ENCODE measurements at regions not wholly inside any gene's neighbourhood (a gene's known extent, or its start where the extent isn't known, plus 50 kb on each side); places are given as distances from the start of the nearest gene placed in this dataset.

DNA sequence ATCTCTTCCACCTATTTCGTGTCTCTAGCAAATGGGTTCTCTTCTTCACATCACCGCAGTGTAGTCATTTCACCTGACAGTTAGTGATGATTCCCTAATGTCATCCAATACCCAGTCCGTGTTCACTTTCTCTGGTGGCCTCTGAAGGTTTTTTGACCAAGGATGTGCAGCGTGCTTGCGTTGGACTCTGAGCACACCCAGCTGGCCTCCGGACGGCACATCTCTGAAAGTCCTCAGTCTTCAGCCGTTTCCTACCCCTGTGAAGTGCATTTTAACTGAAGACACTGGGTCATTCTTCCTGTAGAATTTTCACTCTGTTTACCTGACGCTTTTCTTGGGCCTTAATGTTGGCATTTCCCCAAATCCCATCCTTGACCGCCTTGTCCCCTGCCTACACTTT lies 98.7 kb downstream of the ERMARD start:
- H3K4me3 Mint-ChIP-seq: no peak overlapping the region
- Histone ChIP-seq H3K27me3 (ENCODE audit: insufficient read depth, low read length, poor library complexity, severe bottlenecking) (peaks cover 5% of the 10 kb centered on the region), H3K4me1 (ENCODE audit: insufficient read depth, low read length) (no peaks in the 10 kb centered on the region), H3K27ac (ENCODE audit: low read depth, low read length) (no peak overlapping the region), H3K36me3 (ENCODE audit: insufficient read depth, low read length) (no peaks in the 10 kb centered on the region), H3K4me3 (ENCODE audit: low read length) (no peak overlapping the region), H3K9me3 (ENCODE audit: low read length) (no peaks in the 10 kb centered on the region)
- no peaks in the 10 kb centered on the region for H3K36me3 Mint-ChIP-seq
- ChIA-PET CTCF (no interaction called here), POLR2A (no interaction called here)
- H3K9me3 Mint-ChIP-seq: no peaks in the 10 kb centered on the region
- H3K27me3 Mint-ChIP-seq: peaks cover 1 to 21% of the 10 kb centered on the region in 2 donors
- no peak overlapping the region for H3K27ac Mint-ChIP-seq
- H3K4me1 Mint-ChIP-seq: peaks cover 0 to 1% (median 0%) of the 10 kb centered on the region in 3 donors
- no peak for DNase-seq

DNA sequence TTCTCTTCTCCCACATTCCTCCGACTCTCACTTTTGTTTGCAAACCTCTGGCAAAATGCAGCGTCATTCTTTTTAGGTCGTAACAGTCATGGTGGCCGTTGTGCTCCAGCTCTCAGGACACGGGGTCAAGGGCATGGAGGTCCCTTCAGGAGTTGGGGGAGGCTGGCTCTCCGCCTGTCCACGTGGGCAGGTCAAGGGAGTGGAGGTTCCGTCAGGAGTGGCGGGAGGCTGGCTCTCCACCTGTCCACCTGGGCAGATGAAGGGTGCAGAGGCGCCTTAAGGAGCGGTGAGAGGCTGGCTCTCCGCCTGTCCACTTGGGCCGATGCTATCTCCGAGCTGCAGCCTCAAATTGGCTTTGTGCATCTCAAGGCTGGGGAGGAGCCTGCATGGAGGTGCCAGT lies 98.0 kb downstream of the ERMARD start:
- H3K4me1 Mint-ChIP-seq: peaks cover 0 to 1% (median 0%) of the 10 kb centered on the region in 3 donors
- no peak overlapping the region for H3K4me3 Mint-ChIP-seq
- POLR2A ChIA-PET: no interaction called here
- Histone ChIP-seq H3K36me3 (ENCODE audit: insufficient read depth, low read length) (no peaks in the 10 kb centered on the region), H3K27me3 (ENCODE audit: insufficient read depth, low read length, poor library complexity, severe bottlenecking) (peaks cover 5% of the 10 kb centered on the region), H3K27ac (ENCODE audit: low read depth, low read length) (no peak overlapping the region), H3K9me3 (ENCODE audit: low read length) (no peaks in the 10 kb centered on the region), H3K4me1 (ENCODE audit: insufficient read depth, low read length) (no peaks in the 10 kb centered on the region), H3K4me3 (ENCODE audit: low read length) (no peak overlapping the region)
- H3K27me3 Mint-ChIP-seq: peaks cover 1 to 24% of the 10 kb centered on the region in 2 donors
- H3K36me3 Mint-ChIP-seq: no peaks in the 10 kb centered on the region
- H3K27ac Mint-ChIP-seq: peak overlapping the region in 1 of 8 donors; percentile 29
- no peaks in the 10 kb centered on the region for H3K9me3 Mint-ChIP-seq
- DNase-seq: no peak
- CTCF ChIA-PET: interaction anchor here (1.4 kb wide), 1 partner anchor 18 kb away, joined by 3 read pairs; no protein-coding TSS in a partner anchor

DNA sequence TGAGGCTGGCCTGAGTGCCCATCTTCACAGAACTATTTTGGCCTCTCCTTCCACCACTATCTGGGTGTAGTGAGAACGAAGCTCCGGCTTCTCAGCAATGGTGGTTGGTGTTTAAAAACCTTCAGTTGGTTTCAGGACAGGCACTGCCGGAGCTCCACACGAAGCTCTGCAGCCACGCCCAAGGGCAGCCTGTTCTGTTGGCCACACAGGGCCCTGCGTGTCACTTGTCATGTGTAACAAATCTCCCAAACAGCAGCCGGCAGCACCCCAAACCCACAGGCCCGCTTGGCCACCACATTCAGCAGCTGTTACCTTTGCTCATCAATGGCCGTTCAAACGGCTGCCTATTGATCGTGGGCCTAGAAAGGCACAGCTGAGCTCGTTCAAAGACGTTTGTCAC lies 97.5 kb downstream of the ERMARD start:
- Mint-ChIP-seq H3K36me3 (no peaks in the 10 kb centered on the region), H3K27me3 (peaks cover 2 to 26% of the 10 kb centered on the region in 2 donors), H3K27ac (no peak overlapping the region), H3K4me3 (no peak overlapping the region), H3K4me1 (peaks cover 0 to 1% (median 0%) of the 10 kb centered on the region in 3 donors), H3K9me3 (no peaks in the 10 kb centered on the region)
- POLR2A ChIA-PET: no interaction called here
- no peaks in the 10 kb centered on the region for H3K4me1 ChIP-seq (ENCODE audit: insufficient read depth, low read length)
- no peak overlapping the region for H3K4me3 ChIP-seq (ENCODE audit: low read length)
- DNase-seq: no peak
- H3K36me3 ChIP-seq (ENCODE audit: insufficient read depth, low read length): no peaks in the 10 kb centered on the region
- CTCF ChIA-PET: interaction anchor here (1.4 kb wide), 1 partner anchor 19 kb away, joined by 3 read pairs; no protein-coding TSS in a partner anchor
- H3K27ac ChIP-seq (ENCODE audit: low read depth, low read length): no peak overlapping the region
- peaks cover 5% of the 10 kb centered on the region for H3K27me3 ChIP-seq (ENCODE audit: insufficient read depth, low read length, poor library complexity, severe bottlenecking)
- no peaks in the 10 kb centered on the region for H3K9me3 ChIP-seq (ENCODE audit: low read length)

DNA sequence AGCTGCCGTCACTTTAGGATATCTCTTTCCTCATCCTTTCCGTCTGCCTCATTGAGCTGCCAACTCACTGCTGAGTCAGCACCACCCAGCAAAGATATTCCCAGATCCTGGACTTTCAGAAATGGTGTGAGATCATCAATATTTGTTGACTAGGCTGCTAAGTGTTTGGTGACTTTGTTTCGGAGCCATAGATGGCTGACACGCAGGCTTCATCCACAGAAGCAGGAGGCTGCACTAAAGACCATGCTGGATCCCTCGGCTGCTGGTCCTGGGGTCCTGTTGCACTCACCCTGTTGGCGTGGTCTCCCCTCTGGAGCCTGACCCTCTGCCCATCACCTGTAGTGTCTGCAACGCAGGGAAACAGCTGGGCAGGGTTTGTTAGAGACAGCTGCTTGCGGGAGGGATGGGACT lies 96.5 kb downstream of the ERMARD start:
- Histone ChIP-seq H3K4me3 (ENCODE audit: low read length) (no peak overlapping the region), H3K27ac (ENCODE audit: low read depth, low read length) (no peak overlapping the region), H3K4me1 (ENCODE audit: insufficient read depth, low read length) (no peaks in the 10 kb centered on the region), H3K9me3 (ENCODE audit: low read length) (no peaks in the 10 kb centered on the region), H3K36me3 (ENCODE audit: insufficient read depth, low read length) (no peaks in the 10 kb centered on the region), H3K27me3 (ENCODE audit: insufficient read depth, low read length, poor library complexity, severe bottlenecking) (peaks cover 5% of the 10 kb centered on the region)
- no peak for DNase-seq
- Mint-ChIP-seq H3K27me3 (peaks cover 1 to 26% of the 10 kb centered on the region in 2 donors), H3K27ac (no peak overlapping the region), H3K4me3 (no peak overlapping the region), H3K4me1 (peaks cover 0 to 1% (median 0%) of the 10 kb centered on the region in 3 donors), H3K36me3 (no peaks in the 10 kb centered on the region), H3K9me3 (no peaks in the 10 kb centered on the region)
- CTCF ChIA-PET: interaction anchor here (1.4 kb wide), 1 partner anchor 20 kb away, joined by 3 read pairs; no protein-coding TSS in a partner anchor
- POLR2A ChIA-PET: no interaction called here

DNA sequence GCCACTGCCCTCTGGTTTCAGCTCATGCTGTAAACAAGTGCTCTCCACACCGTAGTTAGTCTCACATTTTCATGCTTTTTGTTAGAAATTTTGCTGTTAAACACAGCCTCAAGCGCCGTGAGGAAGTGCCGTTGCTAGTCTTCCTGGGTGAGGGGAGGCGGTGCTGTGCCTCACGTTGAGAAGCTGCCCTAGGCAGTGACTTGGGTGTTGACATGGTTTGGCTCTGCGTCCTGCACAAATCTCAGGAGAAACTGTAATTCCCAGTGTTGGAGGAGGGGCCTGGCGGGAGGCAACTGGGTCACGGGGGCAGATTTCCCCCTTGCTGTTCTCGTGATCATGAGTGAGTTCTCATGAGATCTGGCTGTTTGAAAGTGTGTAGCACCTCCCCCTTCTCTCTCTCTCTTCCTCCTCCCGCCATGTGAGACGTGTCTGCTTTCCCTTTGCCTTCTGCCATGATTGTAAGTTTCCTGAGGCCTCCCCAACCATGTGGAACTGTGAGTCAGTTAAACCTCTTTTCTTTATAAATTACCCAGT lies 95.8 kb downstream of the ERMARD start:
- Histone ChIP-seq H3K9me3 (ENCODE audit: low read length) (no peaks in the 10 kb centered on the region), H3K27ac (ENCODE audit: low read depth, low read length) (no peak overlapping the region), H3K36me3 (ENCODE audit: insufficient read depth, low read length) (no peaks in the 10 kb centered on the region), H3K4me1 (ENCODE audit: insufficient read depth, low read length) (no peaks in the 10 kb centered on the region), H3K4me3 (ENCODE audit: low read length) (no peak overlapping the region), H3K27me3 (ENCODE audit: insufficient read depth, low read length, poor library complexity, severe bottlenecking) (peaks cover 5% of the 10 kb centered on the region)
- peak overlapping the region in 1 of 8 donors; percentile 52 for H3K27ac Mint-ChIP-seq
- H3K9me3 Mint-ChIP-seq: no peaks in the 10 kb centered on the region
- peaks cover 0 to 1% (median 0%) of the 10 kb centered on the region in 3 donors for H3K4me1 Mint-ChIP-seq
- H3K4me3 Mint-ChIP-seq: no peak overlapping the region
- POLR2A ChIA-PET: no interaction called here
- H3K27me3 Mint-ChIP-seq: peaks cover 1 to 26% of the 10 kb centered on the region in 2 donors
- DNase-seq: no peak
- H3K36me3 Mint-ChIP-seq: no peaks in the 10 kb centered on the region
- CTCF ChIA-PET: no interaction called here

DNA sequence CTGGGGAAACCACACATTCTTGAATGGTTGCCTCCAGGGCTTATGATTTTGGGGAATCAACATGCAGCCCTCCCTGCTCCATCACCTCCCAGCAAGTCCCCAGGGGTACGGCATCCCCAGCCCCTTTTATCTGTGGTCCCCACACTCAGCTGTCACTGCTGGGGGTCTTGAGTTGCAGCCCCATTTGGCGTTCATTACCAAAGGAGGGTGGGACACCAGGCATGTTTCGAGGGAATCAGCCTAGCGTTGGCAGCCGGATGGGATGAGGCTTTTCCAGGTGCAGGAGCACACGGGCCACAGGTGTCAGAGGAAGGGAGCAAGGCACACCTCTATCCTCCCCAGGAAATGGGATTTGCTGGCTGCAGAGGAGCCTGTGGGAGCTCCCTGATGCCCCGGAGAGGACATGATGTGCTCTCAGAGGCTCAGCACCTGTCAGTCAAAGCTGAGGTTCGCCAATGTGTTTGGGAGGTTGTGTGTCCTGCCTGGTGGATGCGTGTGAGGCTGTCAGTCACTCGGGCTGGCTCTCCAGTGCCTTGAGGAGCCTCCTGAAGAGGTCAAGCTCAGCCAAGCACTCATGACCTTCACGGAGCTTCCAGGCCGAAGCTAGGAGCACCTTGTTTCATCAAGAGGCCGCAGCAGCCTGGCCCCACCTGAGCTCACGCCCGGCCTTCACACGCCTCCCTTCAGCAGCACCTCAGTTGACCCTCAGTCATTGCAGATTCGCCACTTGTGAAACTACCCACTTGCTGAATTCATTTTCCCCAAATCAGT lies 95.0 kb downstream of the ERMARD start:
- no peaks in the 10 kb centered on the region for H3K36me3 ChIP-seq (ENCODE audit: insufficient read depth, low read length)
- H3K27me3 Mint-ChIP-seq: peaks cover 1 to 26% of the 10 kb centered on the region in 2 donors
- no peak overlapping the region for H3K4me3 ChIP-seq (ENCODE audit: low read length)
- H3K4me3 Mint-ChIP-seq: no peak overlapping the region
- peaks cover 0 to 1% (median 0%) of the 10 kb centered on the region in 3 donors for H3K4me1 Mint-ChIP-seq
- ChIA-PET POLR2A (no interaction called here), CTCF (no interaction called here)
- no peaks in the 10 kb centered on the region for H3K36me3 Mint-ChIP-seq
- DNase-seq: no peak
- H3K27ac Mint-ChIP-seq: no peak overlapping the region
- no peaks in the 10 kb centered on the region for H3K9me3 ChIP-seq (ENCODE audit: low read length)
- no peak overlapping the region for H3K27ac ChIP-seq (ENCODE audit: low read depth, low read length)
- H3K9me3 Mint-ChIP-seq: no peaks in the 10 kb centered on the region
- H3K27me3 ChIP-seq (ENCODE audit: insufficient read depth, low read length, poor library complexity, severe bottlenecking): peaks cover 5% of the 10 kb centered on the region
- no peaks in the 10 kb centered on the region for H3K4me1 ChIP-seq (ENCODE audit: insufficient read depth, low read length)

DNA sequence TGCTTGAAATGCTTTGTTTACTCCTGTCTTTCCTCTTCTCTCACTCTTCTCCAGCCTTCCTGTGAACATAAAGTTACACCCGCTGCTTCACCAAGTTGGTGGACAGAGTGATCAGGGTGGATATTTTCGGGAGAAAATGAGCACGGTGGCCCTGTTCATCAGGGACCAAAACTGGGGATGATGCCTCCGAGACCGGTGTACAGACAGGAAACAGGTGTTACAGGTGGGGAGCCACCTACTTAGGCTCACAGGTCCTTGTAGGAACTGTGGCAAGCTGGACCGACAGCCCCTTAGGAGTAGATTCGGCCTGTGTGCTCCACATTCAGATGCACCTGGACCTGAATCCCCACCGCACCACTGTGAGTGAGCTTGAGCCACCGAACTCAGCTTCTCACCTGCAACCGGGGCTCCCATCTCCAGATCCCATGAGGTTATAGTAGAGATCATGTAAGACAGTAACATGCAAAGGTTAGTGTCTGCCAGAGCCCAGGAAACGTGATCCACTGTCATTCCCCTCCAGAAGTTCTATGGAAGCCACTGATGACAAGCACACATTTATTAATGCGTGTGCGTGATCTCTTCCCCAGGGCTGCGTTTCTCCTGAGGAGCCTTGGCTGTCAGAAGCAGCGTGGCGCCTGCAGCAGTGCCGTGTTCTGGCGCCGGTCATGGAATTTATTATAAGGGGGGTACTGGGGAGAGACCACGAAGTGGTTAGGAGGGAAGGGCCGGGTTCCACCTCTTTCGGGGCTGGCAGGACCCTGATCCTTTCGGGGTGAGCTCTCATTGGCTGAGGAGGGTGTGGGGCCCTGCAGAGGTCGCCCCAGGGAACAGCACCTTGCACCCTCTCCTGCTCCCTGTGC lies 94.2 kb downstream of the ERMARD start:
- H3K4me3 Mint-ChIP-seq: peak overlapping the region in 1 of 7 donors; percentile 21
- POLR2A ChIA-PET: no interaction called here
- peaks cover 0 to 1% (median 0%) of the 10 kb centered on the region in 3 donors for H3K4me1 Mint-ChIP-seq
- no peaks in the 10 kb centered on the region for H3K4me1 ChIP-seq (ENCODE audit: insufficient read depth, low read length)
- H3K27ac Mint-ChIP-seq: no peak overlapping the region
- CTCF ChIA-PET: interaction anchor here (1.6 kb wide), 2 partner anchors 14 to 56 kb away, joined by 4 read pairs; no protein-coding TSS in a partner anchor
- no peaks in the 10 kb centered on the region for H3K36me3 ChIP-seq (ENCODE audit: insufficient read depth, low read length)
- no peak overlapping the region for H3K27ac ChIP-seq (ENCODE audit: low read depth, low read length)
- no peaks in the 10 kb centered on the region for H3K36me3 Mint-ChIP-seq
- no peaks in the 10 kb centered on the region for H3K9me3 Mint-ChIP-seq
- peaks cover 4 to 26% of the 10 kb centered on the region in 2 donors for H3K27me3 Mint-ChIP-seq
- DNase-seq: no peak
- H3K9me3 ChIP-seq (ENCODE audit: low read length): no peaks in the 10 kb centered on the region
- H3K27me3 ChIP-seq (ENCODE audit: insufficient read depth, low read length, poor library complexity, severe bottlenecking): peaks cover 5% of the 10 kb centered on the region
- H3K4me3 ChIP-seq (ENCODE audit: low read length): no peak overlapping the region

DNA sequence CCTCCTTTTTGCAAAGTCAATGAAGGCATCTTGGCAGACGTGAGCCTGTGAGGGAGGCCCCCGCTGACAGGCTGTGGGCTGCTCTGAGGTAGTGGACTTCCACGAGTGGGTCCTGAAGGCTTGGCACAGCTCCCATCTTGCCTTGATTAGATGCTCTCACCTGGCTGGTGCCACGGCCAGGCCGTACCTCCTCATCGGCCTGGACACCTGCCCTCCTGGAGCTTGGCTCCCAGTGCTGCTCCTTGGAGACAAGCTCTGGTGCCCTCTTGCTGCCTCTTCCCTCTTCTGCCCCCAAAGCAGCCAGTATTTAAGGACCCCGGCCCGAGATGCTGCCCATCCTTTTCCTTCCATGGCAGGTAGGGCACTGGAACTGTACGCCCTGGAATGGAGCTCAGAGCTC lies 93.5 kb downstream of the ERMARD start:
- Histone ChIP-seq H3K27ac (ENCODE audit: low read depth, low read length) (no peak overlapping the region), H3K36me3 (ENCODE audit: insufficient read depth, low read length) (no peaks in the 10 kb centered on the region), H3K4me1 (ENCODE audit: insufficient read depth, low read length) (no peaks in the 10 kb centered on the region), H3K27me3 (ENCODE audit: insufficient read depth, low read length, poor library complexity, severe bottlenecking) (no peaks in the 10 kb centered on the region), H3K9me3 (ENCODE audit: low read length) (no peaks in the 10 kb centered on the region), H3K4me3 (ENCODE audit: low read length) (no peak overlapping the region)
- ChIA-PET POLR2A (no interaction called here), CTCF (interaction anchor here (1.6 kb wide), 2 partner anchors 13 to 55 kb away, joined by 4 read pairs; no protein-coding TSS in a partner anchor)
- H3K36me3 Mint-ChIP-seq: no peaks in the 10 kb centered on the region
- no peak overlapping the region for H3K4me3 Mint-ChIP-seq
- no peak overlapping the region for H3K27ac Mint-ChIP-seq
- no peaks in the 10 kb centered on the region for H3K9me3 Mint-ChIP-seq
- H3K4me1 Mint-ChIP-seq: peaks cover 0 to 1% (median 0%) of the 10 kb centered on the region in 3 donors
- peaks cover 4 to 23% of the 10 kb centered on the region in 2 donors for H3K27me3 Mint-ChIP-seq
- DNase-seq: no peak

Data from CD8-positive, alpha-beta memory T cell (primary cell).